ENCODE measurements at regions not wholly inside any gene's neighbourhood (a gene's known extent, or its start where the extent isn't known, plus 50 kb on each side); places are given as distances from the start of the nearest gene placed in this dataset.

DNA sequence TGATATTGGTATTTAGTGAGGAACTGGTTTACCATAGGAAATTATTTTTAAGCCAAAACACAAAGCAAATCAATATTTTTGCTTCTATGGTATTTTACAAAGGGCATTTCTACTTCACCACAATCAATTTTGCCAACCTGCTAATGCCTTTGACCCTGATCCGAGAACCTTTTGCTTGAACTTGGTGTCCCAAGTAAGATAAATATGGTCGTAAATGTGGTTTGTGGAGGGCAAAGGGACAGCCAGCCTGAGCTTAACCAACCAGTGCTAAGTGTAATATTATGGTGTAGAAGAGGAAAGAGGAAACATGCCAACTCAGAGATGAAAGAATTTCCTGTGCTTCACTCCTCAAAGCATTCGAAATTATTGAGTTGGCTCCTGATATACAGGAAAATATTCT lies 148.4 kb downstream of the C3orf38 start:
- TF ChIP-seq, protein P1, sequence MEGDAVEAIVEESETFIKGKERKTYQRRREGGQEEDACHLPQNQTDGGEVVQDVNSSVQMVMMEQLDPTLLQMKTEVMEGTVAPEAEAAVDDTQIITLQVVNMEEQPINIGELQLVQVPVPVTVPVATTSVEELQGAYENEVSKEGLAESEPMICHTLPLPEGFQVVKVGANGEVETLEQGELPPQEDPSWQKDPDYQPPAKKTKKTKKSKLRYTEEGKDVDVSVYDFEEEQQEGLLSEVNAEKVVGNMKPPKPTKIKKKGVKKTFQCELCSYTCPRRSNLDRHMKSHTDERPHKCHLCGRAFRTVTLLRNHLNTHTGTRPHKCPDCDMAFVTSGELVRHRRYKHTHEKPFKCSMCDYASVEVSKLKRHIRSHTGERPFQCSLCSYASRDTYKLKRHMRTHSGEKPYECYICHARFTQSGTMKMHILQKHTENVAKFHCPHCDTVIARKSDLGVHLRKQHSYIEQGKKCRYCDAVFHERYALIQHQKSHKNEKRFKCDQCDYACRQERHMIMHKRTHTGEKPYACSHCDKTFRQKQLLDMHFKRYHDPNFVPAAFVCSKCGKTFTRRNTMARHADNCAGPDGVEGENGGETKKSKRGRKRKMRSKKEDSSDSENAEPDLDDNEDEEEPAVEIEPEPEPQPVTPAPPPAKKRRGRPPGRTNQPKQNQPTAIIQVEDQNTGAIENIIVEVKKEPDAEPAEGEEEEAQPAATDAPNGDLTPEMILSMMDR (IDR thresholded peaks at IDR 0.05) = no peak
- TF ChIP-seq POLR2A (IDR thresholded peaks at IDR 0.05) (no peak), POLR2AphosphoS5 (IDR thresholded peaks at IDR 0.05) (no peak)

Data from prostate gland (tissue), 2 donors.